ENCODE measurements at regions not wholly inside any gene's neighbourhood (a gene's known extent, or its start where the extent isn't known, plus 50 kb on each side); places are given as distances from the start of the nearest gene placed in this dataset.
"Not testable (repeated sequence)": the region's sequence is repeated elsewhere in the genome, so short reads cannot be mapped to it uniquely, and the experiment has no call there.

GRCh38 chr4:111334361-111334760 lies 711.5 kb upstream of the PITX2 start:
- ATAC-seq: no peak
- no peaks in the 10 kb centered on the region for H3K36me3 ChIP-seq (ENCODE audit: control insufficient read depth, insufficient read depth, low read length)
- intact Hi-C loops (cut with micrococcal nuclease; ENCODE audit: unreplicated experiment) (loop anchor here (10.0 kb wide), 1 partner anchor 560 kb away; no protein-coding TSS in a partner anchor), in situ Hi-C loops (cut with HindIII; ENCODE audit: low pct_unique_long_range_greater_than_20kb, low sequenced_read_pairs) (no loop called here)
- H3K9me3 ChIP-seq (ENCODE audit: control insufficient read depth, insufficient read depth, low read depth, low read length): no peaks in the 10 kb centered on the region
- H3K27me3 ChIP-seq (ENCODE audit: control insufficient read depth, insufficient read depth, low read length): no peaks in the 10 kb centered on the region
- POLR2A ChIA-PET: no interaction called here
- BruUV-seq (replicated peaks): no TSS peak
- no peak overlapping the region for H3K4me3 ChIP-seq (ENCODE audit: low read depth in 2 of 2, low read length in 2 of 2)
- TF ChIP-seq TCF7L2 (IDR thresholded peaks at IDR 0.05; ENCODE audit: low read depth, low read length): no peak
- no peak for TF ChIP-seq POLR2AphosphoS5 (IDR thresholded peaks at IDR 0.05; ENCODE audit: low read depth, low read length)
- no peak for TF ChIP-seq CTCF (IDR thresholded peaks at IDR 0.05)
- no peak for TF ChIP-seq SIN3A (IDR thresholded peaks at IDR 0.05; ENCODE audit: borderline replicate concordance, insufficient read depth, low read depth, low read length)
- no peak for TF ChIP-seq REST (IDR thresholded peaks at IDR 0.05; ENCODE audit: insufficient read depth in 1 of 2, low read depth in 2 of 2, low read length in 1 of 2)
- no peak overlapping the region for H3K27ac ChIP-seq (ENCODE audit: low read length)
- CTCF ChIA-PET: no interaction called here
- no peaks in the 10 kb centered on the region for H3K4me1 ChIP-seq (ENCODE audit: control insufficient read depth, insufficient read depth, low read length)
- no peak for DNase-seq (ENCODE audit: low read depth, low spot score)

GRCh38 chr4:111337186-111337876 lies 714.5 kb upstream of the PITX2 start:
- H3K4me3 ChIP-seq (ENCODE audit: low read depth in 2 of 2, low read length in 2 of 2); BruUV-seq (replicated peaks); H3K27me3 ChIP-seq (ENCODE audit: control insufficient read depth, insufficient read depth, low read length); POLR2A ChIA-PET; DNase-seq (ENCODE audit: low read depth, low spot score); H3K4me1 ChIP-seq (ENCODE audit: control insufficient read depth, insufficient read depth, low read length); CTCF ChIA-PET; H3K9me3 ChIP-seq (ENCODE audit: control insufficient read depth, insufficient read depth, low read depth, low read length); H3K36me3 ChIP-seq (ENCODE audit: control insufficient read depth, insufficient read depth, low read length); H3K27ac ChIP-seq (ENCODE audit: low read length); ATAC-seq; in situ Hi-C loops (cut with HindIII; ENCODE audit: low pct_unique_long_range_greater_than_20kb, low sequenced_read_pairs): not testable (repeated sequence)
- intact Hi-C loops (cut with micrococcal nuclease; ENCODE audit: unreplicated experiment): loop anchor here (10.0 kb wide), 1 partner anchor 557 kb away; no protein-coding TSS in a partner anchor

GRCh38 chr4:111359602-111360001 lies 736.7 kb upstream of the PITX2 start:
- ChIA-PET CTCF (no interaction called here), POLR2A (no interaction called here)
- Histone ChIP-seq H3K9me3 (ENCODE audit: control insufficient read depth, insufficient read depth, low read depth, low read length) (no peaks in the 10 kb centered on the region), H3K4me1 (ENCODE audit: control insufficient read depth, insufficient read depth, low read length) (no peaks in the 10 kb centered on the region), H3K4me3 (ENCODE audit: low read depth in 2 of 2, low read length in 2 of 2) (no peak overlapping the region), H3K27me3 (ENCODE audit: control insufficient read depth, insufficient read depth, low read length) (no peaks in the 10 kb centered on the region), H3K27ac (ENCODE audit: low read length) (no peak overlapping the region), H3K36me3 (ENCODE audit: control insufficient read depth, insufficient read depth, low read length) (no peaks in the 10 kb centered on the region)
- TF ChIP-seq TCF7L2 (IDR thresholded peaks at IDR 0.05; ENCODE audit: low read depth, low read length) (no peak), SIN3A (IDR thresholded peaks at IDR 0.05; ENCODE audit: borderline replicate concordance, insufficient read depth, low read depth, low read length) (no peak), CTCF (IDR thresholded peaks at IDR 0.05) (no peak), REST (IDR thresholded peaks at IDR 0.05; ENCODE audit: insufficient read depth in 1 of 2, low read depth in 2 of 2, low read length in 1 of 2) (no peak), POLR2AphosphoS5 (IDR thresholded peaks at IDR 0.05; ENCODE audit: low read depth, low read length) (no peak)
- BruUV-seq (replicated peaks): no TSS peak
- DNase-seq (ENCODE audit: low read depth, low spot score) (no peak), ATAC-seq (no peak)
- in situ Hi-C loops (cut with HindIII; ENCODE audit: low pct_unique_long_range_greater_than_20kb, low sequenced_read_pairs) (no loop called here), intact Hi-C loops (cut with micrococcal nuclease; ENCODE audit: unreplicated experiment) (no loop called here)
